ENCODE measurements at regions not wholly inside any gene's neighbourhood (a gene's known extent, or its start where the extent isn't known, plus 50 kb on each side); places are given as distances from the start of the nearest gene placed in this dataset. TPM values are rescaled to one million over a fixed set of nuclear protein-coding genes. Genes with fewer than 3 reads are reported as not detected.

DNA sequence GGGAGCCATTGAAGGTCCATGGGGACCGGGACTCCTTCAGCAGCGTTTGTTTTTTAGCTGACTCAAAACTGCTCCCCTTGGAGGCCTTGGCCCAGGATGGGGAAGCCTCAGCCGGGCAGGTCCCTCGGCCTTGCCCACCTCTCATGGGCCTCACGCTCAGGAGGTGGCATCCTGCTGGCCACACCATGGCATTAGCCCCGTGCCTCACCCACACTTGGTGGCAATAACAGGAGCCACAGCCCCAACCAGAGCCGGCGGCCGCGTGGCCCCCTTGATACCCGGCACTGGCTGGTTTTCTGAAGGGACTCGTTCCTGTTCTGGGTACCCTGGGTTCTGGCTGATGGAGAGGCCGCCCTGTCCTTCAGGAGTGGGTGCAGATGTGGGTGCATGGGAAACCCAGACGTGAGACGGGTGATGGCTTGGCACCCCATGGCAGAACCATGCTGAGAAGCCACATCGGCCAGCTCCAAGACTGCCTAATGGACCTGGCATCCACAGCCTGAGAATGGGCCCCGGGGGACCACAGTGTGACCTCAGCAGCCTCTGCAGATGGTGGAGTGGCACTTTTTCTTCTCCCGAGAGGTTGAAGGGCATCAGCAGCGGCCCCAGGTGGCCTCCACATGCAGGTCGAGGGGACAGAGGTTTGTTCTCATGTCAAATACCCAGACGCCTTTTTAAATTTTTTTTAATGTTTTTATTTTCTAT, 49.8 kb upstream of the PPARA start:
- Mint-ChIP-seq H3K27ac (no peak overlapping the region), H3K4me3 (no peak overlapping the region), H3K36me3 (no peaks in the 10 kb centered on the region), H3K27me3 (no peaks in the 10 kb centered on the region), H3K4me1 (ENCODE audit: low read depth) (no peaks in the 10 kb centered on the region), H3K9me3 (no peaks in the 10 kb centered on the region)
- POLR2A ChIA-PET: no interaction called here
- intact Hi-C loops (cut with micrococcal nuclease): no loop called here
- no peak for DNase-seq
- CTCF ChIA-PET: no interaction called here

Small RNA genes lying in the stretch of these regions (microRNA-seq; reads per million reads assigned to microRNA genes)
- gene MIR3619 (ENCODE audit: borderline microRNAs expressed, borderline number of aligned reads, borderline replicate concordance): not detected
